ENCODE measurements at regions not wholly inside any gene's neighbourhood (a gene's known extent, or its start where the extent isn't known, plus 50 kb on each side); places are given as distances from the start of the nearest gene placed in this dataset.

- H3K4me1 ChIP-seq (ENCODE audit: control insufficient read depth, insufficient read depth, low read length): peaks cover 2% of the 10 kb centered on the region; the same call in 1 of the 2 replicates
- TF ChIP-seq ZSCAN4 (tag by site-specific recombination; IDR thresholded peaks at IDR 0.05) (peak; percentile 63; the same call in 1 of the 2 replicates), KLF16 (tag by site-specific recombination; IDR thresholded peaks at IDR 0.05) (no peak)
- TF ChIP-seq, protein P1, sequence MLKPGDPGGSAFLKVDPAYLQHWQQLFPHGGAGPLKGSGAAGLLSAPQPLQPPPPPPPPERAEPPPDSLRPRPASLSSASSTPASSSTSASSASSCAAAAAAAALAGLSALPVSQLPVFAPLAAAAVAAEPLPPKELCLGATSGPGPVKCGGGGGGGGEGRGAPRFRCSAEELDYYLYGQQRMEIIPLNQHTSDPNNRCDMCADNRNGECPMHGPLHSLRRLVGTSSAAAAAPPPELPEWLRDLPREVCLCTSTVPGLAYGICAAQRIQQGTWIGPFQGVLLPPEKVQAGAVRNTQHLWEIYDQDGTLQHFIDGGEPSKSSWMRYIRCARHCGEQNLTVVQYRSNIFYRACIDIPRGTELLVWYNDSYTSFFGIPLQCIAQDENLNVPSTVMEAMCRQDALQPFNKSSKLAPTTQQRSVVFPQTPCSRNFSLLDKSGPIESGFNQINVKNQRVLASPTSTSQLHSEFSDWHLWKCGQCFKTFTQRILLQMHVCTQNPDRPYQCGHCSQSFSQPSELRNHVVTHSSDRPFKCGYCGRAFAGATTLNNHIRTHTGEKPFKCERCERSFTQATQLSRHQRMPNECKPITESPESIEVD (tag by site-specific recombination; IDR thresholded peaks at IDR 0.05): no peak
- POLR2A ChIA-PET: no interaction called here
- H3K9me3 ChIP-seq (ENCODE audit: control insufficient read depth, insufficient read depth, low read depth, low read length): no peaks in the 10 kb centered on the region
- H3K27ac ChIP-seq (ENCODE audit: extremely low read depth, low read depth, low read length): no peak overlapping the region
- no peaks in the 10 kb centered on the region for H3K36me3 ChIP-seq (ENCODE audit: control insufficient read depth in 2 of 2, insufficient read depth in 1 of 2, low read length in 2 of 2)
- no peak overlapping the region for H3K4me3 ChIP-seq (ENCODE audit: low read depth, low read length)
- CTCF ChIA-PET: no interaction called here
Observed at GRCh38 chr17:34413443-34414119, 50.5 kb upstream of the CCL1 start.

- CTCF ChIA-PET: interaction anchor here (1.1 to 1.4 kb wide), 2 partner anchors 9 to 163 kb away, joined by 3 to 6 read pairs; no protein-coding TSS in a partner anchor
- POLR2A ChIA-PET: no interaction called here
Observed at GRCh38 chr17:34412965-34413441, 50.0 kb upstream of the CCL1 start.

More at GRCh38 chr17:34412965-34413441, 50.0 kb upstream of the CCL1 start:
- TF ChIP-seq ZNF600 (tag by site-specific recombination; IDR thresholded peaks at IDR 0.05) (no peak), ZSCAN18 (tag by site-specific recombination; IDR thresholded peaks at IDR 0.05) (no peak), ZNF366 (tag by site-specific recombination; conservative IDR thresholded peaks at IDR 0.05) (no peak), ZFP3 (tag by site-specific recombination; IDR thresholded peaks at IDR 0.05; ENCODE audit: low read depth) (no peak), ZNF560 (tag by site-specific recombination; IDR thresholded peaks at IDR 0.05; ENCODE audit: borderline replicate concordance) (no peak), ZNF302 (tag by site-specific recombination; IDR thresholded peaks at IDR 0.05; ENCODE audit: low read depth) (no peak), ZNF214 (tag by site-specific recombination; IDR thresholded peaks at IDR 0.05; ENCODE audit: borderline replicate concordance) (no peak), ZSCAN23 (tag by site-specific recombination; IDR thresholded peaks at IDR 0.05) (no peak), ZNF404 (tag by site-specific recombination; IDR thresholded peaks at IDR 0.05) (no peak)
- TF ChIP-seq, protein P2, sequence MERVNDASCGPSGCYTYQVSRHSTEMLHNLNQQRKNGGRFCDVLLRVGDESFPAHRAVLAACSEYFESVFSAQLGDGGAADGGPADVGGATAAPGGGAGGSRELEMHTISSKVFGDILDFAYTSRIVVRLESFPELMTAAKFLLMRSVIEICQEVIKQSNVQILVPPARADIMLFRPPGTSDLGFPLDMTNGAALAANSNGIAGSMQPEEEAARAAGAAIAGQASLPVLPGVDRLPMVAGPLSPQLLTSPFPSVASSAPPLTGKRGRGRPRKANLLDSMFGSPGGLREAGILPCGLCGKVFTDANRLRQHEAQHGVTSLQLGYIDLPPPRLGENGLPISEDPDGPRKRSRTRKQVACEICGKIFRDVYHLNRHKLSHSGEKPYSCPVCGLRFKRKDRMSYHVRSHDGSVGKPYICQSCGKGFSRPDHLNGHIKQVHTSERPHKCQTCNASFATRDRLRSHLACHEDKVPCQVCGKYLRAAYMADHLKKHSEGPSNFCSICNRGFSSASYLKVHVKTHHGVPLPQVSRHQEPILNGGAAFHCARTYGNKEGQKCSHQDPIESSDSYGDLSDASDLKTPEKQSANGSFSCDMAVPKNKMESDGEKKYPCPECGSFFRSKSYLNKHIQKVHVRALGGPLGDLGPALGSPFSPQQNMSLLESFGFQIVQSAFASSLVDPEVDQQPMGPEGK (tag by site-specific recombination; IDR thresholded peaks at IDR 0.05): no peak
- TF ChIP-seq, protein P3, sequence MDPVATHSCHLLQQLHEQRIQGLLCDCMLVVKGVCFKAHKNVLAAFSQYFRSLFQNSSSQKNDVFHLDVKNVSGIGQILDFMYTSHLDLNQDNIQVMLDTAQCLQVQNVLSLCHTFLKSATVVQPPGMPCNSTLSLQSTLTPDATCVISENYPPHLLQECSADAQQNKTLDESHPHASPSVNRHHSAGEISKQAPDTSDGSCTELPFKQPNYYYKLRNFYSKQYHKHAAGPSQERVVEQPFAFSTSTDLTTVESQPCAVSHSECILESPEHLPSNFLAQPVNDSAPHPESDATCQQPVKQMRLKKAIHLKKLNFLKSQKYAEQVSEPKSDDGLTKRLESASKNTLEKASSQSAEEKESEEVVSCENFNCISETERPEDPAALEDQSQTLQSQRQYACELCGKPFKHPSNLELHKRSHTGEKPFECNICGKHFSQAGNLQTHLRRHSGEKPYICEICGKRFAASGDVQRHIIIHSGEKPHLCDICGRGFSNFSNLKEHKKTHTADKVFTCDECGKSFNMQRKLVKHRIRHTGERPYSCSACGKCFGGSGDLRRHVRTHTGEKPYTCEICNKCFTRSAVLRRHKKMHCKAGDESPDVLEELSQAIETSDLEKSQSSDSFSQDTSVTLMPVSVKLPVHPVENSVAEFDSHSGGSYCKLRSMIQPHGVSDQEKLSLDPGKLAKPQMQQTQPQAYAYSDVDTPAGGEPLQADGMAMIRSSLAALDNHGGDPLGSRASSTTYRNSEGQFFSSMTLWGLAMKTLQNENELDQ (tag by site-specific recombination; IDR thresholded peaks at IDR 0.05; ENCODE audit: low read depth): no peak
- Histone ChIP-seq H3K4me3 (ENCODE audit: low read depth, low read length) (no peak overlapping the region), H3K27ac (ENCODE audit: extremely low read depth, low read depth, low read length) (no peak overlapping the region), H3K4me1 (ENCODE audit: control insufficient read depth, insufficient read depth, low read length) (peaks cover 2% of the 10 kb centered on the region; the same call in 1 of the 2 replicates), H3K9me3 (ENCODE audit: control insufficient read depth, insufficient read depth, low read depth, low read length) (no peaks in the 10 kb centered on the region), H3K36me3 (ENCODE audit: control insufficient read depth in 2 of 2, insufficient read depth in 1 of 2, low read length in 2 of 2) (no peaks in the 10 kb centered on the region)

All from HEK293 (cell line).